GM23338 (cell line): ENCODE measurements at regions not wholly inside any gene's neighbourhood (a gene's known extent, or its start where the extent isn't known, plus 50 kb on each side); places are given as distances from the start of the nearest gene placed in this dataset.

Source experiments
- ATAC-seq: fragments of 200-7000 bp; cut with Tn5 transposase; 3 replicates; pipeline ENCODE4 v1.9.1; 2020
- DNase-seq: peaks from one replicate; pipeline ENCODE4 v3.0.0-alpha.2; 2015; ENCODE audit warnings: low spot score
- H2AFZ ChIP-seq: fragments of 200-600 bp; sonication (generic); 2 replicates; pipeline ENCODE4 v1.8.0; 2016; ENCODE audit warnings: antibody characterized with exemption, mild to moderate bottlenecking, moderate library complexity
- H3F3A ChIP-seq: fragments of 200-600 bp; sonication (generic); replicated peaks from 2 replicates; pipeline ENCODE4 v1.8.0; 2017; ENCODE audit warnings: antibody characterized with exemption, mixed run types, low read depth
- H3K27ac ChIP-seq: fragments of 200-600 bp; sonication (generic); 2 replicates; pipeline ENCODE4 v1.6.1; 2016; ENCODE audit warnings: low read depth
- H3K27me3 ChIP-seq: fragments of 200-600 bp; sonication (generic); 2 replicates; pipeline ENCODE4 v1.8.0; 2016; ENCODE audit warnings: mild to moderate bottlenecking, mixed run types, moderate library complexity; ENCODE audit not compliant: insufficient read depth
- H3K36me3 ChIP-seq: fragments of 200-600 bp; sonication (generic); 2 replicates; pipeline ENCODE4 v1.8.0; 2016; ENCODE audit warnings: mild to moderate bottlenecking; ENCODE audit not compliant: insufficient read depth
- H3K4me1 ChIP-seq: fragments of 200-600 bp; sonication (generic); 2 replicates; pipeline ENCODE4 v1.8.0; 2016; ENCODE audit warnings: mild to moderate bottlenecking, moderate library complexity; ENCODE audit not compliant: insufficient read depth
- H3K4me2 ChIP-seq: fragments of 200-600 bp; sonication (generic); 2 replicates; pipeline ENCODE4 v1.7.1; 2017; ENCODE audit warnings: mixed run types
- H3K4me3 ChIP-seq: fragments of 200-600 bp; sonication (generic); 2 replicates; pipeline ENCODE4 v1.6.1; 2016; ENCODE audit warnings: mixed run types
- H3K79me2 ChIP-seq: fragments of 200-600 bp; sonication (generic); replicated peaks from 2 replicates; pipeline ENCODE4 v1.8.0; 2017; ENCODE audit warnings: mild to moderate bottlenecking; ENCODE audit not compliant: insufficient read depth
- H3K9me2 ChIP-seq: fragments of 200-600 bp; sonication (generic); 2 replicates; pipeline ENCODE4 v1.8.0; 2017; ENCODE audit not compliant: insufficient read depth
- H4K20me1 ChIP-seq: fragments of 200-600 bp; sonication (generic); replicated peaks from 2 replicates; pipeline ENCODE4 v1.8.0; 2017; ENCODE audit warnings: mild to moderate bottlenecking; ENCODE audit not compliant: insufficient read depth
- H3K27ac Mint-ChIP-seq: 2 replicates; pipeline ENCODE4 v1.8.0; 2020; ENCODE audit warnings: inconsistent platforms, mild to moderate bottlenecking, moderate library complexity, mixed read lengths
- H3K27me3 Mint-ChIP-seq: 3 replicates; pipeline ENCODE4 v1.8.0; 2022; ENCODE audit warnings: low read depth, mild to moderate bottlenecking, moderate library complexity, mixed read lengths, inconsistent platforms; ENCODE audit not compliant: insufficient read depth, poor library complexity
- H3K36me3 Mint-ChIP-seq: 3 replicates; pipeline ENCODE4 v1.8.0; 2021; ENCODE audit warnings: low read depth, mild to moderate bottlenecking, inconsistent platforms, moderate library complexity, mixed read lengths
- H3K4me1 Mint-ChIP-seq: 3 replicates; pipeline ENCODE4 v1.8.0; 2020; ENCODE audit warnings: mild to moderate bottlenecking, inconsistent platforms, mixed read lengths
- H3K4me3 Mint-ChIP-seq: 3 replicates; pipeline ENCODE4 v1.8.0; 2021; ENCODE audit warnings: moderate library complexity, mild to moderate bottlenecking, inconsistent platforms, mixed read lengths
- H3K9me3 Mint-ChIP-seq: 3 replicates; pipeline ENCODE4 v1.8.0; 2020; ENCODE audit warnings: moderate library complexity, mild to moderate bottlenecking, inconsistent platforms, mixed read lengths
- CTCF ChIP-seq, 2 experiments: fragments of 200-600 bp in 1 of 2; sonication (generic) in 1 of 2; conservative IDR thresholded peaks; 2 replicates each; pipeline versions ENCODE4 v1.5.1 to v1.6.1; 2016 to 2017; ENCODE audit warnings: antibody characterized with exemption in 2 of 2, low read depth in 2 of 2, mild to moderate bottlenecking in 2 of 2, moderate library complexity in 1 of 2
- NANOG ChIP-seq: IDR thresholded peaks from 2 replicates; pipeline ENCODE4 v1.6.1; 2016; ENCODE audit warnings: antibody characterized with exemption, borderline replicate concordance
- REST ChIP-seq: IDR thresholded peaks from one replicate; pipeline ENCODE4 v1.6.1; 2018; ENCODE audit warnings: antibody characterized with exemption; ENCODE audit not compliant: unreplicated experiment
- STAT1 ChIP-seq: IDR thresholded peaks from one replicate; pipeline ENCODE4 v1.6.1; 2016; ENCODE audit warnings: antibody characterized with exemption; ENCODE audit not compliant: unreplicated experiment
- TF ChIP-seq, protein P1 (sequence below): fragments of 250-450 bp; sonication (Bioruptor Pico); IDR thresholded peaks from 2 replicates; pipeline ENCODE4 v1.5.0; 2020; ENCODE audit warnings: mild to moderate bottlenecking, moderate library complexity

GRCh38 chr1:168375566-168376300 lies 95.1 kb downstream of the TBX19 start (continued):
- no peak for TF ChIP-seq REST
- no peak for TF ChIP-seq NANOG
- TF ChIP-seq CTCF (conservative IDR thresholded peaks at IDR 0.05; ENCODE audit: low read depth in 2 of 2): no peak

DNA sequence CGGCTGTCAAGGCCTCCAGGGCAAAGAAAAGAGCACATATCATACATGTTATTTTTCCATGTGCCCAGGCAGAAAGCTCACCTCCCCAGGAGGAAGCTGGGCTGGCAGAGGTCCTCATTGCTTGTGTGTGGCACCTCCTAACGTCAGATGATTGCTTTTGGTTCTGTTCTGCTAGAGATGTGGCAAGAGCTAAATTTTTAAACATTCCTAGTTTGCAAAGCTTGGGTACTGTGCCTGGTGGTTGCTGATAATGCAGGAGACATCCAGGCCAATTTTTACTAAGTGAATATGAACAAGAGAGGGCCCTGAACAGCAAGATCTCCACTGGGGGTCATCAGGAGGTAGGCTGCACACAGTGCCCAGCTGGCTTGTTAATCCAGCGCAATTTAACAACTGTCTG lies 93.9 kb downstream of the TBX19 start:
- Histone ChIP-seq H3K4me1 (no peaks in the 10 kb centered on the region), H3K27me3 (no peaks in the 10 kb centered on the region), H3K4me3 (no peak overlapping the region), H4K20me1 (no peaks in the 10 kb centered on the region), H3K27ac (no peak overlapping the region), H3K79me2 (no peaks in the 10 kb centered on the region), H2AFZ (no peak overlapping the region), H3K36me3 (no peaks in the 10 kb centered on the region), H3F3A (no peaks in the 10 kb centered on the region), H3K4me2 (no peak overlapping the region), H3K9me2 (no peaks in the 10 kb centered on the region)
- Mint-ChIP-seq H3K27me3 (peaks cover 3% of the 10 kb centered on the region), H3K36me3 (no peaks in the 10 kb centered on the region), H3K4me1 (no peaks in the 10 kb centered on the region), H3K9me3 (no peaks in the 10 kb centered on the region), H3K4me3 (no peak overlapping the region), H3K27ac (no peak overlapping the region)
- no peak for ATAC-seq
- DNase-seq: no peak
- TF ChIP-seq REST (no peak), STAT1 (no peak), CTCF (conservative IDR thresholded peaks at IDR 0.05; ENCODE audit: low read depth in 2 of 2) (no peak)
- TF ChIP-seq, protein P1, sequence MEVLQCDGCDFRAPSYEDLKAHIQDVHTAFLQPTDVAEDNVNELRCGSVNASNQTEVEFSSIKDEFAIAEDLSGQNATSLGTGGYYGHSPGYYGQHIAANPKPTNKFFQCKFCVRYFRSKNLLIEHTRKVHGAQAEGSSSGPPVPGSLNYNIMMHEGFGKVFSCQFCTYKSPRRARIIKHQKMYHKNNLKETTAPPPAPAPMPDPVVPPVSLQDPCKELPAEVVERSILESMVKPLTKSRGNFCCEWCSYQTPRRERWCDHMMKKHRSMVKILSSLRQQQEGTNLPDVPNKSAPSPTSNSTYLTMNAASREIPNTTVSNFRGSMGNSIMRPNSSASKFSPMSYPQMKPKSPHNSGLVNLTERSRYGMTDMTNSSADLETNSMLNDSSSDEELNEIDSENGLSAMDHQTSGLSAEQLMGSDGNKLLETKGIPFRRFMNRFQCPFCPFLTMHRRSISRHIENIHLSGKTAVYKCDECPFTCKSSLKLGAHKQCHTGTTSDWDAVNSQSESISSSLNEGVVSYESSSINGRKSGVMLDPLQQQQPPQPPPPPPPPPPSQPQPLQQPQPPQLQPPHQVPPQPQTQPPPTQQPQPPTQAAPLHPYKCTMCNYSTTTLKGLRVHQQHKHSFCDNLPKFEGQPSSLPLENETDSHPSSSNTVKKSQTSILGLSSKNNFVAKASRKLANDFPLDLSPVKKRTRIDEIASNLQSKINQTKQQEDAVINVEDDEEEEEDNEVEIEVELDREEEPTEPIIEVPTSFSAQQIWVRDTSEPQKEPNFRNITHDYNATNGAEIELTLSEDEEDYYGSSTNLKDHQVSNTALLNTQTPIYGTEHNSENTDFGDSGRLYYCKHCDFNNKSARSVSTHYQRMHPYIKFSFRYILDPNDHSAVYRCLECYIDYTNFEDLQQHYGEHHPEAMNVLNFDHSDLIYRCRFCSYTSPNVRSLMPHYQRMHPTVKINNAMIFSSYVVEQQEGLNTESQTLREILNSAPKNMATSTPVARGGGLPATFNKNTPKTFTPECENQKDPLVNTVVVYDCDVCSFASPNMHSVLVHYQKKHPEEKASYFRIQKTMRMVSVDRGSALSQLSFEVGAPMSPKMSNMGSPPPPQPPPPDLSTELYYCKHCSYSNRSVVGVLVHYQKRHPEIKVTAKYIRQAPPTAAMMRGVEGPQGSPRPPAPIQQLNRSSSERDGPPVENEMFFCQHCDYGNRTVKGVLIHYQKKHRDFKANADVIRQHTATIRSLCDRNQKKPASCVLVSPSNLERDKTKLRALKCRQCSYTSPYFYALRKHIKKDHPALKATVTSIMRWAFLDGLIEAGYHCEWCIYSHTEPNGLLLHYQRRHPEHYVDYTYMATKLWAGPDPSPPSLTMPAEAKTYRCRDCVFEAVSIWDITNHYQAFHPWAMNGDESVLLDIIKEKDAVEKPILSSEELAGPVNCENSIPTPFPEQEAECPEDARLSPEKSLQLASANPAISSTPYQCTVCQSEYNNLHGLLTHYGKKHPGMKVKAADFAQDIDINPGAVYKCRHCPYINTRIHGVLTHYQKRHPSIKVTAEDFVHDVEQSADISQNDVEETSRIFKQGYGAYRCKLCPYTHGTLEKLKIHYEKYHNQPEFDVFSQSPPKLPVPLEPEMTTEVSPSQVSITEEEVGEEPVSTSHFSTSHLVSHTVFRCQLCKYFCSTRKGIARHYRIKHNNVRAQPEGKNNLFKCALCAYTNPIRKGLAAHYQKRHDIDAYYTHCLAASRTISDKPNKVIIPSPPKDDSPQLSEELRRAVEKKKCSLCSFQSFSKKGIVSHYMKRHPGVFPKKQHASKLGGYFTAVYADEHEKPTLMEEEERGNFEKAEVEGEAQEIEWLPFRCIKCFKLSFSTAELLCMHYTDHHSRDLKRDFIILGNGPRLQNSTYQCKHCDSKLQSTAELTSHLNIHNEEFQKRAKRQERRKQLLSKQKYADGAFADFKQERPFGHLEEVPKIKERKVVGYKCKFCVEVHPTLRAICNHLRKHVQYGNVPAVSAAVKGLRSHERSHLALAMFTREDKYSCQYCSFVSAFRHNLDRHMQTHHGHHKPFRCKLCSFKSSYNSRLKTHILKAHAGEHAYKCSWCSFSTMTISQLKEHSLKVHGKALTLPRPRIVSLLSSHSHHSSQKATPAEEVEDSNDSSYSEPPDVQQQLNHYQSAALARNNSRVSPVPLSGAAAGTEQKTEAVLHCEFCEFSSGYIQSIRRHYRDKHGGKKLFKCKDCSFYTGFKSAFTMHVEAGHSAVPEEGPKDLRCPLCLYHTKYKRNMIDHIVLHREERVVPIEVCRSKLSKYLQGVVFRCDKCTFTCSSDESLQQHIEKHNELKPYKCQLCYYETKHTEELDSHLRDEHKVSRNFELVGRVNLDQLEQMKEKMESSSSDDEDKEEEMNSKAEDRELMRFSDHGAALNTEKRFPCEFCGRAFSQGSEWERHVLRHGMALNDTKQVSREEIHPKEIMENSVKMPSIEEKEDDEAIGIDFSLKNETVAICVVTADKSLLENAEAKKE (CRISPR knock-in tag): no peak
